Astrocyte (in vitro differentiated cells and primary cell): ENCODE measurements at regions not wholly inside any gene's neighbourhood (a gene's known extent, or its start where the extent isn't known, plus 50 kb on each side); places are given as distances from the start of the nearest gene placed in this dataset.

ENCODE experiments used
- EZH2 ChIP-seq: IDR thresholded peaks from 2 replicates; pipeline ENCODE4 v1.6.1; 2012; ENCODE audit warnings: mild to moderate bottlenecking, low read length, inconsistent platforms; ENCODE audit not compliant: insufficient read depth
- TF ChIP-seq, protein P1 (sequence below): IDR thresholded peaks from 2 replicates; pipeline ENCODE4 v1.5.1; 2011; ENCODE audit warnings: low read depth, mild to moderate bottlenecking, inconsistent platforms, low read length, moderate library complexity; ENCODE audit not compliant: insufficient read depth

DNA sequence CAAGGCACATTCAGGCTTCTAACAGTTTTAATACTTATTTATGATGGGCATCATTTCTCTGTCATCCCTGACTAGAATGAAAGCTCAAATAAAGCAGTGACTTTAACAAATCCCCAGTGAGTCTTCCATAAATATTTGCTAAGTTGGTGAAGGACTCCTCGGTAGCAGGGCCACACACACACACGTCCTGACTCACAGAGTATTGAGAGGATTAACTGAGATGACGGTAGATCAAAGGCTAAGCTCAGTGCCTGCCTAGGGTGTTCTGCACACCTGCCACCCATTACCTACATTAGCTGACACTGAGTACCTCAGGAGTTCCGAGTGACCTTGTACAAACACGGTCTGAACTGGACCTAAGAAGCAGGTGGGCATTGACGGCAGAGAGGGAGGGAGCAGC, 197.3 kb upstream of the SFSWAP start:
- TF ChIP-seq, protein P1, sequence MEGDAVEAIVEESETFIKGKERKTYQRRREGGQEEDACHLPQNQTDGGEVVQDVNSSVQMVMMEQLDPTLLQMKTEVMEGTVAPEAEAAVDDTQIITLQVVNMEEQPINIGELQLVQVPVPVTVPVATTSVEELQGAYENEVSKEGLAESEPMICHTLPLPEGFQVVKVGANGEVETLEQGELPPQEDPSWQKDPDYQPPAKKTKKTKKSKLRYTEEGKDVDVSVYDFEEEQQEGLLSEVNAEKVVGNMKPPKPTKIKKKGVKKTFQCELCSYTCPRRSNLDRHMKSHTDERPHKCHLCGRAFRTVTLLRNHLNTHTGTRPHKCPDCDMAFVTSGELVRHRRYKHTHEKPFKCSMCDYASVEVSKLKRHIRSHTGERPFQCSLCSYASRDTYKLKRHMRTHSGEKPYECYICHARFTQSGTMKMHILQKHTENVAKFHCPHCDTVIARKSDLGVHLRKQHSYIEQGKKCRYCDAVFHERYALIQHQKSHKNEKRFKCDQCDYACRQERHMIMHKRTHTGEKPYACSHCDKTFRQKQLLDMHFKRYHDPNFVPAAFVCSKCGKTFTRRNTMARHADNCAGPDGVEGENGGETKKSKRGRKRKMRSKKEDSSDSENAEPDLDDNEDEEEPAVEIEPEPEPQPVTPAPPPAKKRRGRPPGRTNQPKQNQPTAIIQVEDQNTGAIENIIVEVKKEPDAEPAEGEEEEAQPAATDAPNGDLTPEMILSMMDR, result no peak
- TF ChIP-seq EZH2, result no peak
